ENCODE measurements at regions not wholly inside any gene's neighbourhood (a gene's known extent, or its start where the extent isn't known, plus 50 kb on each side); places are given as distances from the start of the nearest gene placed in this dataset.

DNA sequence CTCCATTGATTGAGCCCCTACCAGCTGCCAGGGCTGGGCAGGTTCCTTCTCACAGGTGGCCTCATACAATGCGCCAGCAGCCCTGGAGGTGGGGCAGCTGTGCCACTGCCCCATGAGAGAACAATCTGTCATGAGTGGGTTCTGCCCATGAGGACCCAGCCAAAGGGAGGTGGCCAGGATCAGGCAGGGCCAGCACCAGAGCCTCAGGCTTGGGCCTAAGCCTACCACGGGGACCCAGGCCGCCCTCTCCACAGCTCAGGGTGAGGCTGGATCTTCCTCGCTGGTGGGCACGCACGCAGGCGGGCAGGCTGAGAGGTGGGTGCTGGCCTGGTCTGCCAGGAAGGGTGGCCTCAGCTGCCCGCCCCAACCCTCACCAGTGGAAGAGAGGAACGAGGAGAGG is 110.7 kb downstream of the KIF26A start:
- FAIRE-seq (no peak), DNase-seq (ENCODE audit: low spot score in 2 of 2) (no peak)

DNA sequence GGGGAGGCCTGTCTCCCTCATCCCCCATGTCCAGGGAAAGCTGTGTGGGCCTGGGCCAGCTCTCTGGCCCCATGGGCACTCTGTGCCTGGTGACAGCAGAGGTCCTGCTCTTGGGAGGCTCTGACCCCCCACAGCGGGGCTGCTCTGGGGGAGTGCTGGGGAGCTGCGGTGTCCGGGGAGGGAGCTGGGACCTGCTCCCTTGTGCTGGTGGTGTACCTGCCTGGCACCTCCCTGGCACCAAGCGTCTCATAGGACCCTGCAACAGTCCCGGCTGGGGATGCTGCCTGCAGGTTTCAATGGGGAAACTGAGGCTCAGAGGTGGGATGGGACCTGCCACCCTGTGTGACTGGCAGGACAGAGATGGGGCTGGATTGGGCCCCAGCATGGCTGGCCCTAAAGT is 111.3 kb downstream of the KIF26A start:
- DNase-seq (ENCODE audit: low spot score in 2 of 2) (no peak), FAIRE-seq (no peak)

DNA sequence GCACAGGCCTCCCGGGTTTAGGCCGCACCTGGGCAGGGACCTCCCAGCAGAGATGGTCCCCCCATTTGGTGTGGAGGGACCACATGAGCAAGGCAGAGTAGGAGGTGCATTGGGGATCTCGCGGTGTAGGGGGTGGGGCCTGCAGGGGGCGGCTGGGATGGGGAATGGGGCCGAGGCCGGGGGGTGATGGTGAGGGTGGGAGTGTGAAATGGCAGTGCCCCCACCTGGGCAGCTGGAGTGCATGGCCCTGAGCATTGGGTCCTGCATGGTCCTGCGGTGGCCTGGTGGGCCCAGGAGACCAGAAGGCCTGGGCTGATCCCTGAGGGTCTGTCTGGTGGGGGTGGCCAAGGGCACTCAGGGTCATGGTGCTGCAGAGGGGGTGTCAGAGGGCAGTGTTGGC is 111.8 kb downstream of the KIF26A start:
- DNase-seq (ENCODE audit: low spot score in 2 of 2) (no peak), FAIRE-seq (no peak)

DNA sequence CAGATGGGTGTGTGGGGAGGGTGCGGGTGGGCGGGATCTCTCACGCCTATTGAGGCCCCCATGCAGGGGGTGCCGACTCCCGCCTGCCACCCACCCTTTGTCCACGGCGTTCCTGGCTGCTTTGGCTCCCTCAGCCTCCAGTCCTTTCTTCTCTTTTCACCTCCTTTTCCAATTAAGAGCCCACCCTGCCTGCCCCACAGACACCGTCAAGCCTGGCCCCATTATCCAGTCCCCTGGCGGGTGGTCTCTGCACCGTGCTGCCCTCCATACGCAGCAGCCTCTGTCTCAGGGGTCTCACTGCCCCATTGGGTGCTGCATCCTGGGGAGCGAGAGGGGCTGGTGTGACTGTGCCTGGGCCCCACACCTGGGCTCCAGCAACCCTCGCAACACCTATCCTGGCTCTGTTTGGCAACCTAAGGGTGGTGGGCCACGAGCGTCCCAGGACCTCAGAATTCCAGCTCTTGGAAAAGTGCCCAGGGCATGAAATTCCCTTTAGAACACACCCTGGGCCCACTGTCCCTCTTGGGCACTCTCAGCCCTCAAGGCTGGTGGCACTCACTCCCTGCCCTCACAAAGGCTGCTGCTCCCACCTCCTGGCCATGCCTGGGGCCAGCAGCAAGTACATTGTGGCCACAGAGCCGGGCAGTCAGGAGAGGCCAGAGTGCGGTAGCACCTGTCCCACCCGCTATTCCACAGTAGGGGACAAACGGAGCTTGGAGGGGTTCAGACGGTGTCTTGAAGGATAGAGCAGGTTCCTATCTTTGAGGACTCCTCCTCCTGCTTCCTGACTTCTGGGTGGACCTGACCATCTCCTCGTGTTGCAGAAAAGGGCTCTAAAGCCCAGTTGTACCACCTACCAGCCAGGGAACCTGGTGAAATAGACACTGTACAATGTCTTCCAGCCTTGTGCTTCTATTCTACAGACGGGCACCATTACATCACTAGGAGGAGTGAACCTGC is 114.1 kb downstream of the KIF26A start:
- no peak for DNase-seq (ENCODE audit: low spot score in 2 of 2)
- no peak for FAIRE-seq

- FAIRE-seq, result no peak
- DNase-seq (ENCODE audit: low spot score in 2 of 2), result no peak
Observed at GRCh38 chr14:104253223-104253822, 114.9 kb downstream of the KIF26A start.

DNA sequence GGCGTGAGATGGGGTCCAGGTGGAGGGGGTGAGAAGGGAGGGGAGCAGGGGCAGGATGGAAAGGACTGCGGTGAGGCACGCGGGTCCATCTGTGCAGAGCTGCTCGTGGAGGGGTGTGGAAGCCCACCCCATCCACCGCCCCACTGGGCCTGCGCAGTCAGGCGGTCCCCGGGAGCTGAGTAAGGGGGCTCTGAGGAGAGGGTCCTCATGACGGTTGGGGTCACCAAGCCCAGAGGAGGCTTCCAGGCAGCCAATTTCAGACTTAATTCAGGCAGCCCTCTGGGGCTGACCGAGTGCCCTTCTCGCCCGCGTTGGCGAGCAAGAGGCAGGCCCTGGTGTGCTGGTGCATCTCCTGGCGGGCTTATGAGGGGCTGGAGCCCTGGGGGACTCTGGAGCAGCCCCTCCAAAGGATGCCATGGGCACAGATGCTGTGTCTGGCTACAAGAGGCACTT is 115.5 kb downstream of the KIF26A start:
- DNase-seq (ENCODE audit: low spot score in 2 of 2) (no peak), FAIRE-seq (no peak)

DNA sequence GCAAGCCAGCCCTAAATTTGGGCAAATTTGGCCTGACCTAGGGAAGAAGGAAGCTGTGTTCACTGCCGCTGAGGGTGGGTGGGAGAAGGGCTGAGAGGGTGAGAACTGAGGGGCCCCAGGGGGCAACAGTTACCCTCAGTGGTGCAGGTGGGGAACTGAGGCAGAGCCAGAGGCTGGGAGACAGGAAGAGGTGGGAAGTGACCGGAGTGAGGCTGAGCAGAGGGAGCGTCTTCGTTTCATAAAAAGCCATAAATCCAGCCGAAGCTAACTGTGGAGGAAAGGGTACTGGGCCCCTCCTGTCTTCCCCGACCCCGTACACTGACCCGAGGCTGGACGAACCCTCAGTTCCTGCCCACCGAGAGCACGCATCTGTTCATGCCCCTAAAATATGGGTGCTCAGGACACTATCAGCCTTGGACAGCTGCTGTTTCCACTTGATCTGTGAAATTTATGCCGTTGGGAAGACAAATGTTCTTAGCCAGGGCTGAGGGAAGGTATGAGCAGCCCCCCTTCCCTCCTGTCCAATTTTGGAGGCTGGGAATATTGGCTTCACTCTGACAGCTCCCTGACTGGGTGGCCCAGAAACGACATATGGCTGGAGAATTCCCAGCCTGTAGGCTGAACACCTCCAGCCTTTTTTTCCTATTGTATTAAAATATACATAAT is 116.5 kb downstream of the KIF26A start:
- no peak for FAIRE-seq
- DNase-seq (ENCODE audit: low spot score in 2 of 2), result no peak

- no peak for FAIRE-seq
- DNase-seq (ENCODE audit: low spot score in 2 of 2), result no peak
Observed at GRCh38 chr14:104256025-104256424, 117.6 kb downstream of the KIF26A start.

- no peak for DNase-seq (ENCODE audit: low spot score in 2 of 2)
Observed at GRCh38 chr14:104262515-104263514, 124.4 kb downstream of the KIF26A start.

GRCh38 chr14:104263675-104264358 is 125.4 kb downstream of the KIF26A start:
- no peak for DNase-seq (ENCODE audit: low spot score in 2 of 2)
- FAIRE-seq, result no peak

More at GRCh38 chr14:104262515-104263514, 124.4 kb downstream of the KIF26A start:
- no peak for FAIRE-seq

GRCh38 chr14:104264495-104265265 is 126.3 kb downstream of the KIF26A start:
- DNase-seq (ENCODE audit: low spot score in 2 of 2) (no peak), FAIRE-seq (no peak)

- DNase-seq (ENCODE audit: low spot score in 2 of 2) (no peak), FAIRE-seq (no peak)
Observed at GRCh38 chr14:104265918-104266630, 127.7 kb downstream of the KIF26A start.

- DNase-seq (ENCODE audit: low spot score in 2 of 2) (no peak), FAIRE-seq (no peak)
Observed at GRCh38 chr14:104266631-104267575, 128.5 kb downstream of the KIF26A start.

DNA sequence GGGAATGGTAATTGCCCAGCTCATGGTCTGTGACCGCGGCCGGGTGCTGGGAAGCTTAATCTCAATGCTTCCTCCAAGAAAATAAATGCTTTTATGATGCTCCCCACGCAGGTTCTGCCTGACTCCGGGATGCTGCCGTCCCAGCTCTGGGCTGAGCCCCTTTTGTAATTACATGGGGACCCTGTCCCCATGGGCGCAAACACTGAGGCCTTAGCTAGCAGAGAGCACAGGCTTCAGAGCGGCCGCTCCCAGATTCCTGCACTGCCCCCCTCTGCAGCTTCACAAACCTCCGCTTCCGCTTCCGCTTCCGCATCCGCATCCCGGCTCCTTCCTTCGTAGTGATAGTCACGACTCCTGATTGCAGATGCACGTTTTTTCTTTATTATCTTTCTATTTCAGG is 129.5 kb downstream of the KIF26A start:
- no peak for FAIRE-seq
- DNase-seq (ENCODE audit: low spot score in 2 of 2), result no peak

DNA sequence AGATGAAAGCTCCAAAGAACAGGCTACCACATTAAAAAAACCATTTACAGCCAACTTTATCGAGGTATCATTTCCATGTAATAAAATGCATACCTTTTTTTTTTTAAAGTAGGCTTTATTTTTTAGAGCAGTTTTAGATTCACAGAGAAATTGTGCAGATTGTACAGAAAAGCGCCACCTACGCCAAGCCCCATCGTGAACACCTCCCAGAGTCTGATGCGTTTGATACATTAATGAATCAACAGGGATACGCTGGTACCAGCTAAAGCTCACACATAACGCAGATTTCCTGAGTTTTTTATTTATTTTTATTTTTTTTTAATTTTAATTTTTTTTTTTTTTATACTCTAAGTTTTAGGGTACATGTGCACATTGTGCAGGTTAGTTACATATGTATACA is 129.9 kb downstream of the KIF26A start:
- DNase-seq (ENCODE audit: low spot score in 2 of 2) (no peak), FAIRE-seq (no peak)

GRCh38 chr14:104268725-104269436 is 130.5 kb downstream of the KIF26A start:
- DNase-seq (ENCODE audit: low spot score in 2 of 2), result no peak
- FAIRE-seq, result no peak

Measured in frontal cortex (tissue), 3 donors.